WTC11 (cell line): ENCODE measurements at regions not wholly inside any gene's neighbourhood (a gene's known extent, or its start where the extent isn't known, plus 50 kb on each side); places are given as distances from the start of the nearest gene placed in this dataset.

ENCODE experiments used
- ATAC-seq: fragments of 200-7000 bp; cut with Tn5 transposase; 2 replicates; pipeline ENCODE4 v1.10.0; 2021; ENCODE audit warnings: mild to moderate bottlenecking, moderate library complexity
- CTCF ChIA-PET: fragments of 300-600 bp; sonication (Branson Sonifier 250); formaldehyde crosslinking; loops from one replicate; lab custom pipeline; 2021; ENCODE audit warnings: antibody characterized with exemption; lab: Charles Lee
- POLR2A ChIA-PET: fragments of 350-600 bp; sonication (Branson Sonifier 250); formaldehyde crosslinking; loops from one replicate; lab custom pipeline; 2021; ENCODE audit warnings: antibody characterized with exemption; lab: Charles Lee
- DNase-seq: peaks from one replicate; pipeline ENCODE4 v3.0.0; 2021; ENCODE audit warnings: low spot score
- H3K27ac Mint-ChIP-seq: 2 replicates; pipeline ENCODE4 v1.8.0; 2021; ENCODE audit warnings: mixed read lengths
- H3K27me3 Mint-ChIP-seq: 2 replicates; pipeline ENCODE4 v1.8.0; 2021; ENCODE audit warnings: low read depth, mild to moderate bottlenecking, moderate library complexity, mixed read lengths
- H3K36me3 Mint-ChIP-seq: 2 replicates; pipeline ENCODE4 v1.8.0; 2021; ENCODE audit warnings: mixed read lengths
- H3K4me1 Mint-ChIP-seq: 2 replicates; pipeline ENCODE4 v1.8.0; 2022; ENCODE audit warnings: mixed read lengths
- H3K4me3 Mint-ChIP-seq: 2 replicates; pipeline ENCODE4 v1.8.0; 2021; ENCODE audit warnings: mild to moderate bottlenecking, moderate library complexity, mixed read lengths
- H3K9me3 Mint-ChIP-seq: 2 replicates; pipeline ENCODE4 v1.8.0; 2021; ENCODE audit warnings: mixed read lengths
- CREM ChIP-seq: sonication (generic); formaldehyde crosslinking; IDR thresholded peaks from 2 replicates; pipeline ENCODE4 v1.8.1; 2022; ENCODE audit warnings: mild to moderate bottlenecking, missing genetic modification reagents, moderate library complexity
- ESRRA ChIP-seq: sonication (generic); formaldehyde crosslinking; IDR thresholded peaks from 2 replicates; pipeline ENCODE4 v1.8.1; 2022; ENCODE audit warnings: mild to moderate bottlenecking, missing genetic modification reagents, borderline replicate concordance
- ETV6 ChIP-seq: sonication (generic); formaldehyde crosslinking; IDR thresholded peaks from 2 replicates; pipeline ENCODE4 v1.8.1; 2022; ENCODE audit warnings: mild to moderate bottlenecking, missing genetic modification reagents
- FOXK1 ChIP-seq: sonication (generic); formaldehyde crosslinking; IDR thresholded peaks from 2 replicates; pipeline ENCODE4 v1.8.0; 2022; ENCODE audit warnings: mild to moderate bottlenecking, moderate library complexity, missing genetic modification reagents
- HMGA2 ChIP-seq: fragments of 250-450 bp; sonication (Bioruptor Pico); IDR thresholded peaks from 2 replicates; pipeline ENCODE4 v1.4.0; 2021; ENCODE audit warnings: mild to moderate bottlenecking, moderate library complexity
- NFATC4 ChIP-seq: fragments of 250-450 bp; sonication (Bioruptor Pico); IDR thresholded peaks from 2 replicates; pipeline ENCODE4 v1.9.0; 2021; ENCODE audit warnings: mild to moderate bottlenecking
- NR2C2 ChIP-seq: sonication (generic); formaldehyde crosslinking; IDR thresholded peaks from 2 replicates; pipeline ENCODE4 v1.8.0; 2022; ENCODE audit warnings: mild to moderate bottlenecking, missing genetic modification reagents
- OVOL2 ChIP-seq: fragments of 250-450 bp; sonication (Bioruptor Pico); IDR thresholded peaks from 2 replicates; pipeline ENCODE4 v1.9.0; 2021; ENCODE audit warnings: mild to moderate bottlenecking, borderline replicate concordance
- SMAD4 ChIP-seq: sonication (generic); formaldehyde crosslinking; IDR thresholded peaks from 2 replicates; pipeline ENCODE4 v1.8.0; 2022; ENCODE audit warnings: mild to moderate bottlenecking, missing genetic modification reagents
- SOX15 ChIP-seq: fragments of 250-450 bp; sonication (Bioruptor Pico); IDR thresholded peaks from 2 replicates; pipeline ENCODE4 v1.9.0; 2021; ENCODE audit warnings: mild to moderate bottlenecking
- TCF7 ChIP-seq: sonication (generic); formaldehyde crosslinking; IDR thresholded peaks from 2 replicates; pipeline ENCODE4 v1.8.0; 2022; ENCODE audit warnings: mild to moderate bottlenecking, low read depth, missing genetic modification reagents, moderate library complexity
- TEAD1 ChIP-seq: sonication (generic); formaldehyde crosslinking; IDR thresholded peaks from 2 replicates; pipeline ENCODE4 v1.8.0; 2022; ENCODE audit warnings: mild to moderate bottlenecking, missing genetic modification reagents
- TEAD4 ChIP-seq: sonication (generic); formaldehyde crosslinking; IDR thresholded peaks from 2 replicates; pipeline ENCODE4 v1.8.0; 2022; ENCODE audit warnings: mild to moderate bottlenecking, missing genetic modification reagents
- ZNF121 ChIP-seq: sonication (generic); formaldehyde crosslinking; IDR thresholded peaks from 2 replicates; pipeline ENCODE4 v1.8.0; 2023; ENCODE audit warnings: missing genetic modification reagents
- ZNF232 ChIP-seq: sonication (generic); formaldehyde crosslinking; IDR thresholded peaks from 2 replicates; pipeline ENCODE4 v1.8.0; 2022; ENCODE audit warnings: mild to moderate bottlenecking, missing genetic modification reagents
- ZNF317 ChIP-seq: sonication (generic); formaldehyde crosslinking; IDR thresholded peaks from 2 replicates; pipeline ENCODE4 v1.8.1; 2023; ENCODE audit warnings: low read depth, mild to moderate bottlenecking, moderate library complexity, missing genetic modification reagents, borderline replicate concordance
- TF ChIP-seq, protein P1 (sequence below): sonication (generic); formaldehyde crosslinking; conservative IDR thresholded peaks from 2 replicates; pipeline ENCODE4 v1.8.1; 2023; ENCODE audit warnings: mild to moderate bottlenecking, low read depth, missing genetic modification reagents, moderate library complexity
- TF ChIP-seq, protein P2 (sequence below): sonication (generic); formaldehyde crosslinking; IDR thresholded peaks from 2 replicates; pipeline ENCODE4 v1.8.1; 2022; ENCODE audit warnings: low read depth, missing genetic modification reagents, borderline replicate concordance
- TF ChIP-seq, protein P3 (sequence below): sonication (generic); formaldehyde crosslinking; IDR thresholded peaks from 2 replicates; pipeline ENCODE4 v1.8.1; 2022; ENCODE audit warnings: mild to moderate bottlenecking, missing genetic modification reagents, moderate library complexity, borderline replicate concordance
- TF ChIP-seq, protein P4 (sequence below): fragments of 250-450 bp; sonication (Bioruptor Pico); conservative IDR thresholded peaks from 2 replicates; pipeline ENCODE4 v1.9.0; 2021; ENCODE audit warnings: mild to moderate bottlenecking
- TF ChIP-seq, protein P5 (sequence below): fragments of 250-450 bp; sonication (Bioruptor Pico); IDR thresholded peaks from 2 replicates; pipeline ENCODE4 v1.9.0; 2021; ENCODE audit warnings: mild to moderate bottlenecking, borderline replicate concordance

DNA sequence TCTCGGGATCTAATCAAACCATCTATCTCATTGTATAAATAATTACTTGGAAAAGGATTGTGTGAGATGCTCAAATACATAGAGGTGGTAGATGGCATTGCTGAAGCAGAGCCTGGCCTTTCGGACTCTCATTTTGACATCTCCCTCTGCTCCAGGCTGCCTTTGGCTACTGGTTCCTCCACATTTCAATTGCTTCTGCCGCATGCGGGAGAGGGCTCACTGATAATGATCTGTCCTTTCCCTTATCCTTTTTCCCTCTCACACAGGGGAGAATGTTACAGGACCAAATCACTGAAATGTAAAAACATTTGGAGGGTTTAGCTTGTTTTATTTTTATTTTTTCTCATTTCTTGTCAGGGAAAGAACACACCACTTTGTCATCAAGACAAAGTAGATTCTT is 380.6 kb upstream of the UBE2E3 start (continued):
- TF ChIP-seq, protein P1, sequence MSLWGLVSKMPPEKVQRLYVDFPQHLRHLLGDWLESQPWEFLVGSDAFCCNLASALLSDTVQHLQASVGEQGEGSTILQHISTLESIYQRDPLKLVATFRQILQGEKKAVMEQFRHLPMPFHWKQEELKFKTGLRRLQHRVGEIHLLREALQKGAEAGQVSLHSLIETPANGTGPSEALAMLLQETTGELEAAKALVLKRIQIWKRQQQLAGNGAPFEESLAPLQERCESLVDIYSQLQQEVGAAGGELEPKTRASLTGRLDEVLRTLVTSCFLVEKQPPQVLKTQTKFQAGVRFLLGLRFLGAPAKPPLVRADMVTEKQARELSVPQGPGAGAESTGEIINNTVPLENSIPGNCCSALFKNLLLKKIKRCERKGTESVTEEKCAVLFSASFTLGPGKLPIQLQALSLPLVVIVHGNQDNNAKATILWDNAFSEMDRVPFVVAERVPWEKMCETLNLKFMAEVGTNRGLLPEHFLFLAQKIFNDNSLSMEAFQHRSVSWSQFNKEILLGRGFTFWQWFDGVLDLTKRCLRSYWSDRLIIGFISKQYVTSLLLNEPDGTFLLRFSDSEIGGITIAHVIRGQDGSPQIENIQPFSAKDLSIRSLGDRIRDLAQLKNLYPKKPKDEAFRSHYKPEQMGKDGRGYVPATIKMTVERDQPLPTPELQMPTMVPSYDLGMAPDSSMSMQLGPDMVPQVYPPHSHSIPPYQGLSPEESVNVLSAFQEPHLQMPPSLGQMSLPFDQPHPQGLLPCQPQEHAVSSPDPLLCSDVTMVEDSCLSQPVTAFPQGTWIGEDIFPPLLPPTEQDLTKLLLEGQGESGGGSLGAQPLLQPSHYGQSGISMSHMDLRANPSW (CRISPR knock-in tag), result no peak
- TF ChIP-seq TEAD1 (no peak), OVOL2 (CRISPR knock-in tag) (no peak)

DNA sequence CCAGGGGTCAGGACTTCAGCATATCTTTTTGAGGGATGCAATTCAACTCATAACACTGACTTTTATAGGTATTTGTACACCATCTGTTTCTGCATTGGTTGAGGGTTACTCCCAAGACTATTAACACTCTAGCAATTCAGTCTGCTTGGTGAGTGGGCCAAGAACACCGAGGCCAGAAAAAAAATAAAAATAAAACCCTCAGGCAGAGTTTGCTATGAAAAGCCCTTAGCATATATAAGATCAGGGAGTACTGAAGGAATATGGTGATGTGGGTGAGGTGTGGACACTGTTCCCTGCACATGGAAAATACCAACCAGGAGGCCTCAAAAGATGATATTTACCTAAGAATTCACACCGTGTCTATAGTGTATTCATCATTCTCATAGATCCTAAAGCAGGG is 383.2 kb upstream of the UBE2E3 start:
- Mint-ChIP-seq H3K9me3 (peaks cover 5% of the 10 kb centered on the region), H3K4me1 (peaks cover 5% of the 10 kb centered on the region), H3K36me3 (no peaks in the 10 kb centered on the region), H3K27ac (no peak overlapping the region), H3K27me3 (no peaks in the 10 kb centered on the region), H3K4me3 (no peak overlapping the region)
- ChIA-PET CTCF (no interaction called here), POLR2A (no interaction called here)
- no peak for DNase-seq
- TF ChIP-seq FOXK1 (CRISPR knock-in tag), result no peak
- TF ChIP-seq, protein P2, sequence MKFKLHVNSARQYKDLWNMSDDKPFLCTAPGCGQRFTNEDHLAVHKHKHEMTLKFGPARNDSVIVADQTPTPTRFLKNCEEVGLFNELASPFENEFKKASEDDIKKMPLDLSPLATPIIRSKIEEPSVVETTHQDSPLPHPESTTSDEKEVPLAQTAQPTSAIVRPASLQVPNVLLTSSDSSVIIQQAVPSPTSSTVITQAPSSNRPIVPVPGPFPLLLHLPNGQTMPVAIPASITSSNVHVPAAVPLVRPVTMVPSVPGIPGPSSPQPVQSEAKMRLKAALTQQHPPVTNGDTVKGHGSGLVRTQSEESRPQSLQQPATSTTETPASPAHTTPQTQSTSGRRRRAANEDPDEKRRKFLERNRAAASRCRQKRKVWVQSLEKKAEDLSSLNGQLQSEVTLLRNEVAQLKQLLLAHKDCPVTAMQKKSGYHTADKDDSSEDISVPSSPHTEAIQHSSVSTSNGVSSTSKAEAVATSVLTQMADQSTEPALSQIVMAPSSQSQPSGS, result no peak
- TF ChIP-seq SOX15 (CRISPR knock-in tag), result no peak
- no peak for TF ChIP-seq ZNF121
- ATAC-seq, result no peak

DNA sequence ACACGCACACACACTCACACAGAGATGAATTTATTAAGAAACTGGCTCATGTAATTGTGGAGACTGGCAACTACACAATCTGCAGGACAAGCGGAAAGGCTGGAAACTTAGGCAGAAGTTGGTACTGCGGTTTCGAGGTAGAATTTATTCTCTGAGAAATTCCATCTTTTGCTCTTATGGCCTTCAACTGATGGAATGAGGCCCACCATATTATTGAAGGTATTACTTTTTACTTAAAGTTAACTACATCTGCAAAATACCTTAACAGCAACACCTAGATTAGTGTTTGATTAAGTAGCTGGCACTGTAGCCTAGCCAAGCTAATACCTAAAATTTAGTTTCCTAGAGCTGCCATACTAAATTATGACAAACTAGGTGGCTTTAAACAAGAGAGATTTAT is 384.0 kb upstream of the UBE2E3 start:
- Mint-ChIP-seq H3K9me3 (peaks cover 5% of the 10 kb centered on the region), H3K36me3 (no peaks in the 10 kb centered on the region)
- DNase-seq (no peak), ATAC-seq (no peak)
- CTCF ChIA-PET, result no interaction called here
- TF ChIP-seq NFATC4 (CRISPR knock-in tag) (no peak), HMGA2 (no peak), ZNF232 (CRISPR knock-in tag) (no peak), SMAD4 (CRISPR knock-in tag) (no peak), CREM (CRISPR knock-in tag) (no peak), TCF7 (no peak)
- TF ChIP-seq, all 79 proteins: peak for 0
- POLR2A ChIA-PET, result no interaction called here
- Mint-ChIP-seq H3K4me1 (peaks cover 3% of the 10 kb centered on the region), H3K27ac (no peak overlapping the region), H3K27me3 (no peaks in the 10 kb centered on the region), H3K4me3 (no peak overlapping the region)

DNA sequence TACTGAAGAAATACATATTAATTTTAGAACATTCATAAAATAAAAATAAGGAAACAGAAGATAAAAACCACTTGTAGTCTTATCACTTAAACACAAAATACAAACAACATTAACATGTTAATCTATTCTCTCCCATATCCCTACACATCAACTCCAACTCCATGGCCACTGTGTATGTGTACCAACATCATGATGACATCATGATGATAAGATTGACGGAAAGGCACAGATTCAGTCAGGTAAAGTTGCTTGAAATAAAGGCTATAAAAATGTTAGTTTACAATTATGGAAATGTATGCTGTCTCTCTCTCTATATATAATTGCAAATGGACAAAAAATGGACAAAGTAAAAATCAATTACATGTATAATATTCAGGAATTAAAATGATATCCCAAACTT is 388.5 kb upstream of the UBE2E3 start:
- no peaks in the 10 kb centered on the region; the same call in none of the 2 replicates for H3K27me3 Mint-ChIP-seq
- CTCF ChIA-PET, result no interaction called here
- no peak for ATAC-seq
- TF ChIP-seq TEAD4 (CRISPR knock-in tag), result no peak
- no peak for TF ChIP-seq ESRRA (CRISPR knock-in tag)
- TF ChIP-seq, protein P3, sequence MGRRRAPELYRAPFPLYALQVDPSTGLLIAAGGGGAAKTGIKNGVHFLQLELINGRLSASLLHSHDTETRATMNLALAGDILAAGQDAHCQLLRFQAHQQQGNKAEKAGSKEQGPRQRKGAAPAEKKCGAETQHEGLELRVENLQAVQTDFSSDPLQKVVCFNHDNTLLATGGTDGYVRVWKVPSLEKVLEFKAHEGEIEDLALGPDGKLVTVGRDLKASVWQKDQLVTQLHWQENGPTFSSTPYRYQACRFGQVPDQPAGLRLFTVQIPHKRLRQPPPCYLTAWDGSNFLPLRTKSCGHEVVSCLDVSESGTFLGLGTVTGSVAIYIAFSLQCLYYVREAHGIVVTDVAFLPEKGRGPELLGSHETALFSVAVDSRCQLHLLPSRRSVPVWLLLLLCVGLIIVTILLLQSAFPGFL (CRISPR knock-in tag), result no peak
- TF ChIP-seq, protein P4, sequence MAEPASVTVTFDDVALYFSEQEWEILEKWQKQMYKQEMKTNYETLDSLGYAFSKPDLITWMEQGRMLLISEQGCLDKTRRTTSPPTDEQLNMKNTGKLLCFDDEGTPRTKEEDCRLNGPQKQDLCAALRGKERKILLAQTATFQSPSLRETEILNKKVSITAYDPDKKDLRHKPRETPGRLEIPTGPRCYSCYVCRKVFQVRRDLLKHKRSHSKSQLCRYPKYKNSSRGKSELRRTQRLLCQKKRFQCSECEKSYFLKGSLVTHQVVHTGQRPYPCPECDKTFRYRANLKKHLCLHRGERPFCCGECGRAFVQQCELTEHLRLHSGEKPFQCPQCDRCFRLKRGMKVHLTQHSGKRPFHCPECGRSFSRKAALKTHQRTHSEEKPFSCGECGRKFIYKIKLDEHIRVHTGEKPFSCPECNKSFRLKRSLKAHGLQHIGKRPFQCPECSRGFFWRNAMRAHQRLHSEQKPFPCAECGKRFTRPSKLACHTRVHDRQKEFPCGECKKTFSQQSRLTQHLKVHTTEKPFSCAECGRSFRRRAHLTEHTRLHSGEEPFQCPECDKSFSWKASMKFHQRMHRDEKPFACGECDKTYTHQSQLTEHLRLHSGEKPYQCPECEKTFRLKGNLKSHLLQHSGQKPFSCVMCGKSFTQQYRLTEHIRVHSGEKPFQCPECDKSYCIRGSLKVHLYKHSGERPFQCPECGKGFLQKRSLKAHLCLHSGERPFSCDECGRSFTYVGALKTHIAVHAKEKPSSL, result no peak
- TF ChIP-seq, protein P5, sequence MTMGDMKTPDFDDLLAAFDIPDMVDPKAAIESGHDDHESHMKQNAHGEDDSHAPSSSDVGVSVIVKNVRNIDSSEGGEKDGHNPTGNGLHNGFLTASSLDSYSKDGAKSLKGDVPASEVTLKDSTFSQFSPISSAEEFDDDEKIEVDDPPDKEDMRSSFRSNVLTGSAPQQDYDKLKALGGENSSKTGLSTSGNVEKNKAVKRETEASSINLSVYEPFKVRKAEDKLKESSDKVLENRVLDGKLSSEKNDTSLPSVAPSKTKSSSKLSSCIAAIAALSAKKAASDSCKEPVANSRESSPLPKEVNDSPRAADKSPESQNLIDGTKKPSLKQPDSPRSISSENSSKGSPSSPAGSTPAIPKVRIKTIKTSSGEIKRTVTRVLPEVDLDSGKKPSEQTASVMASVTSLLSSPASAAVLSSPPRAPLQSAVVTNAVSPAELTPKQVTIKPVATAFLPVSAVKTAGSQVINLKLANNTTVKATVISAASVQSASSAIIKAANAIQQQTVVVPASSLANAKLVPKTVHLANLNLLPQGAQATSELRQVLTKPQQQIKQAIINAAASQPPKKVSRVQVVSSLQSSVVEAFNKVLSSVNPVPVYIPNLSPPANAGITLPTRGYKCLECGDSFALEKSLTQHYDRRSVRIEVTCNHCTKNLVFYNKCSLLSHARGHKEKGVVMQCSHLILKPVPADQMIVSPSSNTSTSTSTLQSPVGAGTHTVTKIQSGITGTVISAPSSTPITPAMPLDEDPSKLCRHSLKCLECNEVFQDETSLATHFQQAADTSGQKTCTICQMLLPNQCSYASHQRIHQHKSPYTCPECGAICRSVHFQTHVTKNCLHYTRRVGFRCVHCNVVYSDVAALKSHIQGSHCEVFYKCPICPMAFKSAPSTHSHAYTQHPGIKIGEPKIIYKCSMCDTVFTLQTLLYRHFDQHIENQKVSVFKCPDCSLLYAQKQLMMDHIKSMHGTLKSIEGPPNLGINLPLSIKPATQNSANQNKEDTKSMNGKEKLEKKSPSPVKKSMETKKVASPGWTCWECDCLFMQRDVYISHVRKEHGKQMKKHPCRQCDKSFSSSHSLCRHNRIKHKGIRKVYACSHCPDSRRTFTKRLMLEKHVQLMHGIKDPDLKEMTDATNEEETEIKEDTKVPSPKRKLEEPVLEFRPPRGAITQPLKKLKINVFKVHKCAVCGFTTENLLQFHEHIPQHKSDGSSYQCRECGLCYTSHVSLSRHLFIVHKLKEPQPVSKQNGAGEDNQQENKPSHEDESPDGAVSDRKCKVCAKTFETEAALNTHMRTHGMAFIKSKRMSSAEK (CRISPR knock-in tag), result no peak
- no peak for TF ChIP-seq NR2C2 (CRISPR knock-in tag)
- TF ChIP-seq ZNF317, result no peak
- TF ChIP-seq ETV6, result no peak

More for the DNA sequence above, 388.5 kb upstream of the UBE2E3 start:
- Mint-ChIP-seq H3K27ac (no peak overlapping the region), H3K4me1 (peaks cover 19% of the 10 kb centered on the region), H3K36me3 (peaks cover 31% of the 10 kb centered on the region), H3K4me3 (no peak overlapping the region), H3K9me3 (peaks cover 38% of the 10 kb centered on the region)
- POLR2A ChIA-PET, result no interaction called here
- DNase-seq, result no peak
